GM19035 (cell line): ENCODE measurements at regions not wholly inside any gene's neighbourhood (a gene's known extent, or its start where the extent isn't known, plus 50 kb on each side); places are given as distances from the start of the nearest gene placed in this dataset.
"Not testable (repeated sequence)": the region's sequence is repeated elsewhere in the genome, so short reads cannot be mapped to it uniquely, and the experiment has no call there.

Experiments
- ATAC-seq: cut with Tn5 transposase; IDR thresholded peaks from one replicate; pipeline ENCODE4 v1.9.1; 2021; ENCODE audit not compliant: unreplicated experiment

DNA sequence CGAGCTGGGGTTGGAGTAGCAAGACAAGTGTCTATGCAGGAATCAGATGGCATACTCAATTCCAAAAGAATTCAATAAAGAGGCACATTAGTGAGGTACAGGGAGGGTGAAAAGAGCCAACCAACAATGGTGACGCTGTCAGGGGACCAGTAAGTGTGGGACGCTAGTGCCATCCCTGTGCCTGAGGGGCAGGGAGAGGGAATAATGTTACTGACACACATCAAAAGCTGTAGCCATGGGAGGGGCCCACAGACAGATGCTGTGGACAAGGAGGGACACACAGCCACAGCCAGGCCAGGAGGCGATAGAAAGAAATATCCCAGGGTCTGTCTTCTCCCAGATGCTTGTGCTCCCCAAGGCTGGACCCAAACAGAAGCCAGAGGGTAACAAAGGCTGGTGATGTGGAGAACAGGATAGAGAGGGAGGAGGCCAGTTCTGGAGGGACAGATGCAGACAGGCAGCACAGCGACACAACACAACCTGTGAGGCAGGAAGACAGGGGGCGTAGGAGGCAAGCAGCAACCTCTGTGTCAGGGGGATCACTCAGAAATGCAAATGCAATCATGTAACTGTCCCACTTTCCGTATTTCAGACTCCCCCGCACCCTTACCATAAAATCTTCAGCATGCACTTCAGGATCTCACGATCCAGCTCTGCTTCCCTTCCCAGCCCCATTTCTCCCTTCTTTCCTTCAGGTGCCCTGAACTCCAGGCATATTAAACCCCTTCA is 240.5 kb upstream of the FZD8 start:
- ATAC-seq, result no peak

DNA sequence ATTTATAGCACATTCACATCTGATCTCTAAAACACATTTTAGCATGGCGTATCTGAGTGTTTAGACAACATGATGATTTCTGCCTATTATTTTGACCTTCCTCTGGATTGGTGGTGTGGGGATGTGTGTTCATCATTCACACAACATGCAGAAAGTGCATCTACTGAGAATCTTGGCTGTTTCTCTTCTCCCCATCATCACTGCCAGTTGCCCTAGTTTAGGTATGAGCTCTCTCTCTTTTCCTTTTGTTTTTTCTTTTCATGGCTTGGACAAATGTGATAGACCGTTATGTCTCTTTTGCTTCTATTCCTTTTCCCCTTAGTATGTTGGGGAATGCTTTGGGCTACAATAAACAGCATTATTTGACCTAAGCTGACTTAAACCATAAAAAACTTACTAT is 239.2 kb upstream of the FZD8 start:
- ATAC-seq, result no peak

DNA sequence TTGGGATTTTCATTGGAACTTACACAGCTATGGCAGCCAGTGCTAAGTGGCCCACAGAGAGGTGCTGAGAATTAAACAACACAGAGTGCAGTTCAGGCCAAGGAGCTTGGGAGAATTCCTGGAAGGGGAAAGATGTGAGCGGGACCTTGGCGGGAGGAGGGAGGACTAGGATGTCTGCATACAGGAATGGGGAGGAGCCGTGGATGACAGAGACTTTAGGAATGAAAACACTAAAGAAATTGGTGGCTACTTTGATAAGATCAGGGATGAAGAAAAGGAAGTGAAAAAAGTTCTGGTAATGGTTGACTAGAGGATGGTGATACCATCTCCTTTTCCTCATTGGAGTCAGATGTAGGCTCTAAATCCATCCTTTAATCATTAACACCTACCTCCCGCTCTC is 234.2 kb upstream of the FZD8 start:
- ATAC-seq, result no peak

DNA sequence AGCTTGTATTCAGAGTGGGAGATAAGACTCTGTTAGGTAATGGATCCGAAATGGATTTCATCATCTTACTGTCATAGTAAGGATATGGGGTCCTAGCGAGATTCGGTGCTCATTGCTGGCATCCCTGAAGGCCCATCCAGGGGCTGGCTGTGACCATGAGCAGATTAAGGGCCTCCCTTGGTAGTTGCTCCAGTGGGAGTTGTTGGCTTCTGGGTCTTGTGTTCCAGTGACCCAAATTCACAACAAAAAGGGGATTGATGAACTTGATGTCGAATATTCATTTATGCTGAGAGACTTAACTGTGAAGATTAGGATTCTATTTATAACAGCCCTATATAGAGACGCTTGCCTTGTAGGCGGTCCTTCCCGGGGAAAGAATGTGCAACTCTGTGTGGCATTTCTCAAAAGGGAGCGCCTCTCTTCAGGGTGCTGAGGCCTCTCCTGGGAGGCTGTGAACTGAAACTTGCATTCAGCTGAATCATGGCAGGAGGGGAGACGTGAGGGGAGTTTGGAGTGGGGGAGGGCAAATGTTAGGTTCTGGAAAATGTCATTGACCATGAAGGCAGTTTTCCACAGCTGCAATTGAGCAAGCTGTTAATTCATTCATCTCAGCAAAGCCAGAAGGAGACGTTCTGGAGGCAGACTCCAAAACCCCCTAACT is 233.1 kb upstream of the FZD8 start:
- no peak for ATAC-seq

DNA sequence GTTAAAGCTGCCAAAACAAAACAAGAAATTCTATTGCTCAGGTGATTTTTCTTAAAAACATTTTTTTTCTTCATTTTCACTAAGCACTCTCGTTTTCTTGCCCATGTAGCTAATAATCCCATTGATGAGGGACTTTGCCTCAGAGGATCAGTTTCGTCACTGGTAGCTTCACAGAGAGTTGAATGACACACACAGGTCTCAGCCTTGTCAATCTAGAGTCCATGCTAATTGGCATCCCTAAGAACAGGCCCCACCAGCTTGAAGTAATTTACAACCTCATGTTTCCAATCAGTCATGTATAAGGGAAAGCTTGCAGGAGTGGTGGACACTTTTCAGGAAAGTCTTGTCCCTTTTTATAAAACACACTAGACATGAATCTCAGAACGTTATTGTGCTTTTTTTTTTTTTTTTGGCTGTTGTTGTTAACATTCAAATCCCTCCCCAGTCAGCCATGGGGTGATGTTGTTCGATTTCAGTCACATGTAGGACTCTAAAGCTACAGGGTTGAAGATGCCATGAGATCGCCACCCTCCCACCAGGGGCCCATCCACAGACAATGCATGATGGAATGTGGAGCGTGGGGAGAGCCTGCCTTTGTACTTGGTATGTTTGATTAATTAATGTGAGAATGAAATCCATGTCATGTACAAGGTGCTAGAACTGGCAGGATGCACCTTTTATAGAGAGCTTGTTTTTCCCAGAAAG is 232.4 kb upstream of the FZD8 start:
- no peak for ATAC-seq

DNA sequence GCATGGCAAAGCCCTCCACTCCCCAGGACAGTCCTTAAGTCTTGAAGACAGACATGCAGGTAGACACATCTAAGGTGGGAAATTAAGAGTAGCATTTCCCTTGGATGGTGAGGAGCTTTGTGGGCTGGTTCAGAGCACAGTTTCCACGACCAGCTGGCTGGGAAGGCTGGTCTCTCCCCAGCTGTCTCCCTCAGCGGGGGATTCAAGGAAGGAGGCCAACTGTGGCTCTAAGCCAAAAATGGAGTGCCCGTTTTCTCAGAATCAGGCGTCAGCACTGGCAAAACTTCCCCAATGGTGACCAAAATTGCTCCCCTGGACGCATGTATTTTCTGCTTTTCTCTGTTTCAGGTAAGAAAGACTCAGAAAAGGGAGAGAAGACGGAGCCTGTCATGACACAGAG is 230.6 kb upstream of the FZD8 start:
- no peak for ATAC-seq

DNA sequence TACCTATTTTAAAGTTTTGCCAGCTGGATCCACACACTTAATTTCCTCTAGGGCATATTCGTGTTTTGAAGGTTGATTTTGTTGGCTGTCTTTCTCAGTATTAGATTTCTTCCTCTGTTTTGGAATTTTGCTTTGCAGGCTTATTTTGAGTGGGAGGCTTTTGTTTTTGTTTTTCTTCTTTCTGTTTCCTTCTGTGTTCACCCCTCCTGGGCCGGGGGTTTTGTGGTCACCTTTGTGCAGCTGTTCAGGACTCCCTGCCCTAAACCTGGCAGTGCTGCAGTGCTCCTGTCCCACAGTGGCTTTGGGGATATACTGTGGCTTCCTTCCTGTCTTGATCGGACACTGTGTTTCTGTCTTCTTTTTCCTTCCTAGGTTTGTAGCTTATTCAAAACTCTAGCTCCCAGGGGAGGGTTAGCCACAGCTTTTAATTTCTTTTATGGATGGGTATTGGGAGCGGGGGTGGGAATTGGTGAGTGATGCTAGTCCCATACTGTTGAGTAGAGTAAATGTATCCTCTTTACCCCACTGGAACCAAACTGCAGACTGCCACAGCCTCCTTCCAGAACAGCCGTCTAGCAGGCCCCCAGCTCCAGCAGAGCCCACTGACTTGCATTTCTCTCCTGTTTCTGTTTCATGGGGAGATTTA is 228.7 kb upstream of the FZD8 start:
- no peak for ATAC-seq

DNA sequence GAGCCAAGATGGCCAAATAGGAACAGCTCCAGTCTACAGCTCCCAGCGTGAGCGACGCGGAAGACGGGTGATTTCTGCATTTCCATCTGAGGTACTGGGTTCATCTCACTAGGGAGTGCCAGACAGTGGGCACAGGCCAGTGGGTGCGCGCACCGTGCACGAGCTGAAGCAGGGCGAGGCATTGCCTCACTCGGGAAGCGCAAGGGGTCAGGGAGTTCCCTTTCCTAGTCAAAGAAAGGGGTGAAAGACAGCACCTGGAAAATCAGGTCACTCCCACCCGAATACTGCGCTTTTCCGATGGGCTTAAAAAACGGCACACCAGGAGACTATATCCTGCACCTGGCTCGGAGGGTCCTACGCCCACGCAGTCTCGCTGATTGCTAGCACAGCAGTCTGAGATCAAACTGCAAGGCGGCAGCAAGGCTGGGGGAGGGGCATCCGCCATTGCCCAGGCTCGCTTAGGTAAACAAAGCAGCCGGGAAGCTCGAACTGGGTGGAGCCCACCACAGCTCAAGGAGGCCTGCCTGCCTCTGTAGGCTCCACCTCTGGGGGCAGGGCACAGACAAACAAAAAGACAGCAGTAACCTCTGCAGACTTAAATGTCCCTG is 216.7 kb upstream of the FZD8 start:
- not testable (repeated sequence) for ATAC-seq

DNA sequence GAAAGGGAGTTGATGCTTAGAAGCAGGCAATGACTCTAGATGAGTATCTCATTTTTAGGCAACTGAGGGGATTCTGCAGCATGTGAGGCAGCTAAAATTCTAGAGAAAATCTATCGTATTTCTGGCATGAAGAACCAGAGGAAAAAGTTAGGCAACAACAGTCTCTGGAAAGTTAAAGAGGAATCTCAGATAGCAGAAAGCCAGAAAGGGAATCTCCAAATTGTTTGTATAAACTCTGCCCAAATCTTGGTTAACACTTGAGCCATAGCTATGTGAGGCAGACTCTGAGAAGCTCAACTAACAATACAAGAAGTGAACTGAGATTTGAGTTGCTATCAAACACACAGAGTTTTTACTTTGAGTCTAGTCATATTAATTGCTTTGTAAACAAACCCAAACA is 215.8 kb upstream of the FZD8 start:
- ATAC-seq, result no peak

DNA sequence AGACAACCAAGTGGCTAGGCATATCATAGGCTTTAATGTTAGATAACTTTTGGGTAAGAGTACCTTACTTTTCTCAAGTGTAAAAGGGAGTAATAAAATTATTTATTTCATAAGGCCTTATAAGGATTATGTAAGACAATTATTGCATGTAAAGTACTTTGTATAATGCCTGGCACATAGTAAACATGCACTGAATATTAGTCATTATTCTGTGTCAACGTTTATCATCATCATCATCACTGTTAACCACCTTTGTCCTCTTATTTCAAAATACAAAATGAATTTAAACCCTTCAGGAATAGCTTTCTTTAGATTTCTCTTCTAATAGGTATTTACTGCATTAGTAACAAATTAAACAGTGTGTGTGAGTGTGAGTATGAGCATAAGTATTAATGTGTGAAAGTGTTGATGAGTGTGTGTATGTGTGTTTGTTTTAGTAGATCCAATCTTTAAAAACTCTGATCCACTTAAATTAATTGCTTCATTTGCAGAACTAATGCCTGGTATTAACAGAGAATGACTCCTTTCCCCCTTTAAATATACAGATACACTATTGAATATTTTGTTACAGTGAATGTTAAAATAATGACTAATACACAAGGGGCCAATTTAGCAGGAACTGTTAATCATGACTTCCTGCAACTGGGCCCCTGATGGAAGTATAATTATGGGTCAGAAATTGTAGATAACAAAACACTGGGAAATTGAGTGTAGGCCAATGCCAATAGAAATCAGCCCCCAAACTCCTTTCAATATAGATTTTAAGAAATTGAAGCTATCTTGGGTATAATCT is 213.3 kb upstream of the FZD8 start:
- ATAC-seq, result no peak

DNA sequence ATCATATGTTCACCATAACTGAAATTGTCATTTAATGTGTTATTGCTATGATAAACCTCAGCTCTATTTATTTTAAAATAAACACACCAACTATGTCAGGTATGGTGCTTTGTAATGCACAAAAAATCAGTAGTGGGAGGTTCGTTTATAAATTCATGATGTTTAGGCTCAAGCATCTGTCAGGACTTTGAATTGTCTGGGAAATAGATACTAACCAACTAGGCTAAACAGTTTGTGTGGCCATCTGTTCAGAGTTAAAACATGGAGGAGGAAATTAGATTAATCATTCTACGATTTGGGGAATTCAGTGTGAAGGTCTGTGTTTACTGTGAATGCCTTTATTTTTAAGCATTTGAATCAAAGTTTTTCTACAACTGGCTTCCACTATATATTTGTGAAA is 212.6 kb upstream of the FZD8 start:
- ATAC-seq, result no peak

DNA sequence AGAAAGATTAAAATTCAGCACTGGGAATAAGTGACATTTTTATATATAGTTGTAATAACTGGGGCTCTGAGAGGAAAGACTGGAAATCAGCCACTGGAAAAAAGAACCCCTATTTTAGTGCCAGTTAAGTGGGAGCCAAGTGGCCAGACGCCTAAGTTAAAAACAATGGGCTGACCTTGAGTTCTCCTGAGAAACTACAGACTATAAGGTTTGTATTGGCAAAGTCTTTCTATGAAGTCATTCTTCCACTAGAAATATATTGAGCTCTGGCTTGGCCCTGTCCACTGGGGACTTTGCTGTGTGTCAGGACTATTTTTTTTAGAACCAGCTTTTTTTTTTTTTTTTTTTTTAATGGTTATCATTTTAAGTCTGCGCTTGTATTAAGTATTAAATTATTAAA is 210.6 kb upstream of the FZD8 start:
- no peak for ATAC-seq

DNA sequence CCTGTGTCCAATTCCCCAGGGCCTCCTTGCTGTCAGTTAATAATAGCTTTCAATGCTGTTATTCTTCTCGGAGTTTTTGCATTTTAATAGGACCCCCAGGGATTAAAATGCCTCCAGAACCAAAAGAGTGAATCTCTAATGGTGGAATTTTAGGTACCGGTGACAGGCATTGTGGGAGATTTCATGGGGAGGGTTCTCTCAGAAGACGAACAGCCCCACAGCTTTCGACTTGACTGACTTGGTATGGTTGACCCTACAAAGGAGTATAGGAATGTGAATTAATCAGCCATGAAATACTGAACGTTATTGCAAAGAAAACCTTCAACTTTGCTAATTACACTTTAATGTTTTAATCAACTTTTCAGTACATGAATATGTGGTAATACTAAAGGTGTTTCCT is 206.3 kb upstream of the FZD8 start:
- ATAC-seq, result no peak

DNA sequence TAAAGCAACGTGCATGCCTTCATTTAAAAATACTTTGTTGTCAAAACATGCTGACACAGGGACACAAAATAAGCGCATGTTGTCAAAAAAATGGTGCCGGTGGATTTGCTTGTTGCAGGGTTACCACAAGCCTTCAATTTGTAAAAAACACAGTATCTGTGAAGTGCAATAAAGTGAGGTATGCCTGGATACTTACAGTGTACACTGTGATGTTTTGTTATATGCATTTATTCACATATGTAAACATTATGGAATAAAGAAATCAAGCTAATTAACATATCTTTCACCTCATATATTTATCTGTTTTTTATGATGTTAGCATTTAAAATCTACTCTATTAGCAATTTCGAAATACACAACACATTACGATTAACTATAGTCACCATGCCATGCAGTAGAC is 202.6 kb upstream of the FZD8 start:
- ATAC-seq, result no peak

DNA sequence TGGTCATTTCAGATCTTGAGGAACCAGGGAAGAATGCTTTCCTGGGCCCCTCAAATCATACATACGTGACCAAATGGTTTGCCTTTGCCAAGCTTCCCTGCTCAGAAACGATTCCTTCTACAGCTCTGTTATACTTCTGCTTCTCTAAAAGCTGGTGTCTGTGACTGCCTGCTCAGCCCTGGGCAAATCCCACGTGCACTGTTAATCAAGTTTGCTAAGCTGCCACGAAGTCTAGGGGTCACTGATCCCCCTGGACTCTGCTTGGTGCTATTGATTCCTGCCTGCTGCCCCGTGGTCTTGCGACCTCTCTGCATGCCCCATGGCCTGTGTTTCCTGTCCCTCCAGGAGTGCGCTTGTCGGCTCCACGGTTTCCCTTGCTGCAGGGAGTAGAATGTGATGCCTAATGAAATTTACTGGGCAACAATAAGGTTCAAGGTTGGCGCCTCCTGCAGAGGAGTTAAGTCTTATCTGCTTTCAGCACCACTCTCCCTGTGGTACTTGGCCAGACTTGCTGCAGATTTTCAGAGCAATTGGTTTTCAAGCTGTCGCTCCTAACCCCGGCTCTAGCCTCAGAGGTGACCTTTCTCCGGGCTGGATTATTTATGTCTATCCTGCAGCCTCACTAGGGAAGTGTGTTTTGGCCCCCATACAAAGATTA is 201.6 kb upstream of the FZD8 start:
- ATAC-seq, result no peak

DNA sequence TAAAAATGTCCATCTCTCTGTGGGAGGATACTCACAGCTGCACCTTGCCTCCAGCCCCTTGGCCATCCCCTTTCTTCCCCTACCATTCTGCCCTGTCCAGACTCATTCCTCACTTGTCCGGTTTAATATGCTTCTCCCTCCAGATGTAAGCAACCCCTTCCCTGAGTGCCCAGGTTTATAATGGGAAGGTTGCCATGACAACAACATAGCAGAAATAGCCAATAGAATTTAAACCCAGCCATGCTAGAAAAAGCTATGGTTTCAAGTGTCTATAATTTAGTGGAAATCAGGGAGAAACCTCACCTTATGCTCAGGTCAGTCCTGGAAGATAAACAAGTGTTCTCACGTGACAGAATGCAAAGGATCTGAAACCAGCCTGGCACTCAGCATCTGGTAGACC is 196.0 kb upstream of the FZD8 start:
- ATAC-seq, result no peak

DNA sequence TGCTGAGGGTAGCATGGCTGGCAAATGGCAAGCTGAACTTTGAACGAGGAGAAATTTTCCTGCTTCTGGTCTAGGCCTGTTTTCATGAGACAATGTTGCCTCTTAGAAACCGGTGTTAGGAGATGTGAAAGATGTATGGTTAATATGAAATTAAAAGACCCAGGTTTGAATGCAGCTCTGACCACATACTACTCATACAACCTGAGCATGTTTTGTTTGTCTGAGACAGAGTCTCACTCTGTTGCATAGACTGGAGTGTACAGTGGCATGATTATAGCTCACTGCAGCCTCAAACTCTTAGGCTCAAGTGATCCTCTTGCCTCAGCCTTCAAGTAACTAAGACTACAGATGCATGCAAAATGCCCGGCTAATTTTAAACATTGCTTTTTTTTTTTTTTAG is 193.4 kb upstream of the FZD8 start:
- no peak for ATAC-seq

DNA sequence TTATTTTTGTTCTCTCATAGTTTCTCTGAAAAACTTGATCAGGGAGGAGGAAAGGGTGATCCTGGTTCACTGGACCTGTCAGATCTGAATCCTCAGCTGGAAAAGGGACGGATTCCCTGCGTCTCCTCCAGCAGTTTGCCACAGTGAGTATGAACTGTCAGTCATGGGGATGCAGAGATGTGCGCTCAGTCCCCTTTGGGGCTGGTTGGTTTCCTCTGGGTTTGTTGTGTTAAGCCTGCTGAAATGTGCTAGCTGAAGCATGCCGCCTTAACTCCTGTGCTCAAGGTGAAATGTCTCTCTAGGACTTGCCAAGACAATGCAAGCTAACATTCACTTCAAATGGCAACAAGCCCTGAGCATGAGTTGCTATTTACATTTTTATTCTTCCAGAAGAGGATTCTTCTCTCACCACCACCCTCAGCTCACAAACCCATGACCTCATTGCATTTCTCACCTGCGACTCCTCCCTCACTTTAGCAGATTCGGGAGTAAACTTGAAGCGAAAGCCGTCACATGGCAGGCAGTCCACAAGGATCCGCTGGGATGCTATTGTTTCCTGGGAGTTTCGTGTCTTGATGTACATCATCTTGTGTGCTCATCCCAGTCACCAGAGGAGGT is 192.9 kb upstream of the FZD8 start:
- ATAC-seq, result no peak

DNA sequence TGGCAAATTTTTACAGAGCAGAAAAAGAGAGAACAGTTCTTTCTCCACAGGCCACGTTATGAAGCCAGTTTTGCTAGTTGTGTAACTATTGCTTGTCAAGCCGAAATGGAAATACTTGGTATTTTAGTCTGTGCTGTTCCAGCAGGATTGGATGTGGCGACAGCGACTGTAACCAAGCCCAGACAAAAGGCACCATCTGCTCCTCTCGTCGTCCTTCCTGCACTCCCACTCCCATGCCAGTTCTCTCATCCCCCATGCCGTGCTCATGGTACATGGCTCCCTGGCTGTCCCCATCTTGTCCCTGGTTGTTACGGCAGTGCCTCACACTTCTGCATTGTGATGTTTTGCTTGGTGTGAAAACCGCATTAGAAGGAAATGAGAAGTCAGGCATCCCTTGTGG is 185.7 kb upstream of the FZD8 start:
- no peak for ATAC-seq

DNA sequence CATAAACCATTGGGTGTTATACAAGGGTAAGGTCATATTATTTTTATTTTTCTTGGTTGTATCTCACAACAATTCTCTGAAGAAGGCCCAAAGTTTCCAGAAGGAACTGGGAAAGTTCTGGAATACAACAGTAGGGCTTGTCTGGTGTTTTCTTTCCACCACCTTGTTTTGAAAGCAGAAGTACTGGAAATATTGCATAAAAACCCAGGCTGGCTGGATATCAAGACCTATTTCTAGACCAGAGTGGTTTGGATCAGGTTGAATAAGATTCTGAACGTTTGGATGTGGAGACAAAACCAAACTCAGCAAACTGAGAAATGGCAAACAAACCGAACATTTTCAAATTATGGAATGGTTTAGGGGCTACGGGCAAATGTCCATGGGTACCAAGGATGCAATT is 182.6 kb upstream of the FZD8 start:
- no peak for ATAC-seq
